SU-DHL-6 (cell line): ENCODE measurements at regions not wholly inside any gene's neighbourhood (a gene's known extent, or its start where the extent isn't known, plus 50 kb on each side); places are given as distances from the start of the nearest gene placed in this dataset.

ENCODE experiments used
- H2AFZ ChIP-seq: fragments of 200-600 bp; sonication (generic); 2 replicates; pipeline ENCODE4 v1.6.1; 2014; ENCODE audit warnings: low read depth, mild to moderate bottlenecking, moderate library complexity, mixed read lengths, antibody characterized with exemption, low read length; ENCODE audit not compliant: severe bottlenecking
- H3F3A ChIP-seq: fragments of 200-600 bp; shearing (Covaris generic); 2 replicates; pipeline ENCODE4 v1.6.0; 2016; ENCODE audit warnings: antibody characterized with exemption, mild to moderate bottlenecking; ENCODE audit not compliant: insufficient read depth
- H3K27ac ChIP-seq: fragments of 200-600 bp; sonication (generic); 2 replicates; pipeline ENCODE4 v1.5.1; 2016; ENCODE audit warnings: low read depth, mild to moderate bottlenecking, low read length, moderate library complexity, mixed read lengths
- H3K27me3 ChIP-seq: fragments of 200-600 bp; sonication (generic), shearing (Covaris generic); 2 replicates; pipeline ENCODE4 v1.6.0; 2014; ENCODE audit warnings: mild to moderate bottlenecking, low read length
- H3K36me3 ChIP-seq: fragments of 200-600 bp; sonication (generic); 2 replicates; pipeline ENCODE4 v1.6.1; 2014; ENCODE audit warnings: mild to moderate bottlenecking, low read length, mixed read lengths
- H3K4me2 ChIP-seq: fragments of 300-600, 200-600 bp; shearing (Covaris generic), sonication (generic); 2 replicates; pipeline ENCODE4 v1.6.0; 2014; ENCODE audit warnings: low read length, low read depth, mild to moderate bottlenecking; ENCODE audit not compliant: poor library complexity, severe bottlenecking
- H3K4me3 ChIP-seq: fragments of 200-600 bp; sonication (generic); 2 replicates; pipeline ENCODE4 v1.5.1; 2014; ENCODE audit warnings: antibody characterized with exemption, low read length, mild to moderate bottlenecking, mixed read lengths; ENCODE audit not compliant: insufficient read depth, poor library complexity, severe bottlenecking
- H3K79me2 ChIP-seq: fragments of 200-600 bp; sonication (generic); 2 replicates; pipeline ENCODE4 v1.6.1; 2014; ENCODE audit warnings: mild to moderate bottlenecking, low read length, moderate library complexity; ENCODE audit not compliant: insufficient read depth
- H3K9ac ChIP-seq: fragments of 200-600 bp; sonication (generic); 2 replicates; pipeline ENCODE4 v1.7.0; 2014; ENCODE audit warnings: mild to moderate bottlenecking, low read length
- H3K9me2 ChIP-seq: fragments of 200-600 bp; sonication (generic); replicated peaks from 2 replicates; pipeline ENCODE4 v1.6.1; 2014; ENCODE audit warnings: low read length; ENCODE audit not compliant: insufficient read depth
- H3K9me3 ChIP-seq: fragments of 200-600 bp; sonication (generic); 2 replicates; pipeline ENCODE4 v1.6.1; 2014; ENCODE audit warnings: low read length, mixed read lengths; ENCODE audit not compliant: insufficient read depth
- H4K20me1 ChIP-seq: fragments of 200-600 bp; sonication (generic); 2 replicates; pipeline ENCODE4 v1.6.1; 2014; ENCODE audit warnings: low read depth, mild to moderate bottlenecking, antibody characterized with exemption, low read length, moderate library complexity, mixed read lengths
- EZH2phosphoT487 ChIP-seq: fragments of 200-600 bp; sonication (generic), shearing (Covaris generic); conservative IDR thresholded peaks from 2 replicates; pipeline ENCODE4 v1.6.1; 2018; ENCODE audit warnings: mild to moderate bottlenecking, antibody characterized with exemption, low read length, moderate library complexity, mixed read lengths
- TF ChIP-seq, protein P1 (sequence below): fragments of 200-600 bp; sonication (generic); IDR thresholded peaks from one replicate; pipeline ENCODE4 v1.5.1; 2017; ENCODE audit warnings: antibody characterized with exemption, mild to moderate bottlenecking, low read length, moderate library complexity; ENCODE audit not compliant: insufficient read depth, poor library complexity, severe bottlenecking

DNA sequence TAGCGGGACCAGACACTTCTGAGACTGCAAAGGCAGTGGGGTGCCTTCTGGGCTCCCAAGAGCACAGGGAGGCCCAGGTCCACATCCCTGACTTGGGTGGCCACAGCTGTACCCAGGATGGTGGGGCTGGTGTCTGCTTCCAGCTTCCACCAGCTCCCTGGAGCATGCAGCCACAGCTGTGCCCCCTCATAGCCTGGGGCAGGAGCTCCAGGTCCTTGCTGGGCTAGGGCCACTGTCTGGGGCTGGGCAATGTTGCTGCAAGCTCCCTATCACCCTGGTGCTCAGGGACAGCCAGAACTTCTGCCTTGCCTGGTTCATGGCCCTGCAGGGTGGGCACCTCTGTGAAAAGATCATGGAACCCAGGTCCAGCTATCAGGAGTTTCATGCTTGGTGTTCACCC is 673.9 kb downstream of the SH3BGRL start:
- H3K9me2 ChIP-seq, result no peaks in the 10 kb centered on the region
- no peak overlapping the region for H3K27ac ChIP-seq
- no peak overlapping the region for H3K4me3 ChIP-seq
- no peak overlapping the region for H3K9ac ChIP-seq
- no peaks in the 10 kb centered on the region for H3F3A ChIP-seq
- H2AFZ ChIP-seq, result no peak overlapping the region
- no peaks in the 10 kb centered on the region for H3K27me3 ChIP-seq
- no peaks in the 10 kb centered on the region for H3K9me3 ChIP-seq
- no peaks in the 10 kb centered on the region for H3K36me3 ChIP-seq
- H3K79me2 ChIP-seq, result no peaks in the 10 kb centered on the region
- TF ChIP-seq, protein P1, sequence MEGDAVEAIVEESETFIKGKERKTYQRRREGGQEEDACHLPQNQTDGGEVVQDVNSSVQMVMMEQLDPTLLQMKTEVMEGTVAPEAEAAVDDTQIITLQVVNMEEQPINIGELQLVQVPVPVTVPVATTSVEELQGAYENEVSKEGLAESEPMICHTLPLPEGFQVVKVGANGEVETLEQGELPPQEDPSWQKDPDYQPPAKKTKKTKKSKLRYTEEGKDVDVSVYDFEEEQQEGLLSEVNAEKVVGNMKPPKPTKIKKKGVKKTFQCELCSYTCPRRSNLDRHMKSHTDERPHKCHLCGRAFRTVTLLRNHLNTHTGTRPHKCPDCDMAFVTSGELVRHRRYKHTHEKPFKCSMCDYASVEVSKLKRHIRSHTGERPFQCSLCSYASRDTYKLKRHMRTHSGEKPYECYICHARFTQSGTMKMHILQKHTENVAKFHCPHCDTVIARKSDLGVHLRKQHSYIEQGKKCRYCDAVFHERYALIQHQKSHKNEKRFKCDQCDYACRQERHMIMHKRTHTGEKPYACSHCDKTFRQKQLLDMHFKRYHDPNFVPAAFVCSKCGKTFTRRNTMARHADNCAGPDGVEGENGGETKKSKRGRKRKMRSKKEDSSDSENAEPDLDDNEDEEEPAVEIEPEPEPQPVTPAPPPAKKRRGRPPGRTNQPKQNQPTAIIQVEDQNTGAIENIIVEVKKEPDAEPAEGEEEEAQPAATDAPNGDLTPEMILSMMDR, result no peak
- TF ChIP-seq EZH2phosphoT487, result no peak
- no peak overlapping the region for H3K4me2 ChIP-seq
- no peaks in the 10 kb centered on the region for H4K20me1 ChIP-seq

DNA sequence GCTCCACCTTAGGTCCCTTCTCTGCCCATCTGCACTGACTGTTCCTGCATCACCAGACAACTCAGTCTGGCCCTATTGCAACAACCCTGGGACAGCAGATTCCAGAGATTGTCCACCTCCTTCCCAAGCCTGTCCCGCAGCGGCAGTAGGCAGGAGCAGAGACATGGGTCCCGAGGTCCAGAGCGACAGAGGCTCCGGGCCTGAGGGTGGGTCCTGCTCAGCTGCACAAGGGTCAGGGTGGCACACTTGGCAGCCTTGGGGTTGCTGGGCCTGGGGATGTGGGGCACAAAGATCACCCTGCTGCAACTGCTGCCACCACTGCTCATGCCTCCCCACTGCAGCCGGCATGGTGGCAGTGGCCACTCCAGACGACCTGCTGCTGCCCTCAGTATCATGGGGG is 674.5 kb downstream of the SH3BGRL start:
- Histone ChIP-seq H3K9me3 (no peaks in the 10 kb centered on the region), H3K4me2 (no peak overlapping the region), H2AFZ (no peak overlapping the region), H3K36me3 (no peaks in the 10 kb centered on the region), H3F3A (no peaks in the 10 kb centered on the region), H3K27me3 (no peaks in the 10 kb centered on the region), H3K4me3 (no peak overlapping the region), H3K27ac (no peak overlapping the region), H3K9me2 (no peaks in the 10 kb centered on the region), H4K20me1 (no peaks in the 10 kb centered on the region), H3K79me2 (no peaks in the 10 kb centered on the region), H3K9ac (no peak overlapping the region)
- TF ChIP-seq, protein P1, result no peak
- TF ChIP-seq EZH2phosphoT487, result no peak

DNA sequence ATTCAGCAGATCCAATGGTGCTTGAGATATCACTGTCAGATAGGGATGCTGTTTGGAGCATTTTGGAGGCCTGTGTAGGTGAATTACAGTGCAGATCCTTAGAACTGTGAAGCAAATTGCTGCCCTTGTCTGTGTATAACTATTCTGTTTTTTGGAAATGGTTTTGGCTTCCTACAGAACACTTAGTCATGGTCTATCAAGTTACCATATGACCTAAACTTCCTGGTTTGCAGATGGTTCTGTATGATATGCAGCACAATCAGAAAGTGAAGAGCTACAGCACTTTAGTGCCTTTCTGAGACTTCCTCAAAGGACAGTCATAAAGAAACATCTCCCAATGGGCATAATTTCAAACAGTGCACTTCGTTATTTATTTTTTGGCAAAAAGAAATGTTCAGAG is 688.6 kb downstream of the SH3BGRL start:
- Histone ChIP-seq H3K9me2 (no peaks in the 10 kb centered on the region), H3K79me2 (no peaks in the 10 kb centered on the region), H3K4me2 (no peak overlapping the region), H3K27me3 (no peaks in the 10 kb centered on the region), H4K20me1 (no peaks in the 10 kb centered on the region), H2AFZ (no peak overlapping the region), H3K4me3 (no peak overlapping the region), H3K9me3 (no peaks in the 10 kb centered on the region), H3K9ac (no peak overlapping the region), H3F3A (no peaks in the 10 kb centered on the region), H3K27ac (no peak overlapping the region), H3K36me3 (no peaks in the 10 kb centered on the region)
- no peak for TF ChIP-seq EZH2phosphoT487
- TF ChIP-seq, protein P1, result no peak

DNA sequence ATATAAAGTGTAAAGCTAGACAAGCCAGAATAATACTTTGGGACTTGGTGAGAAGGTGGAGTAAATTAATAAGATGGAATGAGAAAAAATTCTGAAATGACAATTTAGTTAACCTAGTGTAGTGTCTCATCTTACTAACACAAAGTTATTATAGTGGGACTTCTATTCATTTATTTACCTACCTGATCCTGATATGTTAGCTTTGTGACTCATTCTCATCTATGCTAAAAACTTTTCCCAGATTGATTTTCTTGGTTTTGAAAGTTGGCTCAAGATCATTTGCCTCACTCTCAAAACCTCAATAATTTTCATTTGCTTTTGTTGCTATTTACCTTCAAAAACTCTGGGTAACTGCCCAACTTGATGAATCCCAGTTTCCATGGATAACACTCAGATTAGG is 698.6 kb downstream of the SH3BGRL start:
- H4K20me1 ChIP-seq, result no peaks in the 10 kb centered on the region
- no peaks in the 10 kb centered on the region for H3K79me2 ChIP-seq
- no peak overlapping the region for H3K9ac ChIP-seq
- H3K9me3 ChIP-seq, result no peaks in the 10 kb centered on the region
- H3K27ac ChIP-seq, result no peak overlapping the region
- H2AFZ ChIP-seq, result no peak overlapping the region
- H3K4me3 ChIP-seq, result no peak overlapping the region
- no peaks in the 10 kb centered on the region for H3K27me3 ChIP-seq
- TF ChIP-seq, protein P1, result no peak
- TF ChIP-seq EZH2phosphoT487, result no peak
- no peak overlapping the region for H3K4me2 ChIP-seq
- H3F3A ChIP-seq, result no peaks in the 10 kb centered on the region
- H3K36me3 ChIP-seq, result no peaks in the 10 kb centered on the region
- H3K9me2 ChIP-seq, result no peaks in the 10 kb centered on the region
